Stimulated activated naive CD8-positive, alpha-beta T cell treated with anti-CD3 and anti-CD28 coated beads, Interleukin-15, Interleukin-2, amounts not matched to agents 100 ng/mL and 50 ng/mL, for 24 hours (primary cell): ENCODE measurements at regions not wholly inside any gene's neighbourhood (a gene's known extent, or its start where the extent isn't known, plus 50 kb on each side); places are given as distances from the start of the nearest gene placed in this dataset.

ENCODE experiments used
- H3K27ac Mint-ChIP-seq: one replicate; pipeline ENCODE4 v1.8.0; 2021; ENCODE audit warnings: mild to moderate bottlenecking, mixed read lengths
- H3K27me3 Mint-ChIP-seq: one replicate; pipeline ENCODE4 v1.8.0; 2021; ENCODE audit warnings: mixed read lengths
- H3K36me3 Mint-ChIP-seq: one replicate; pipeline ENCODE4 v1.8.0; 2021; ENCODE audit warnings: low read depth, mixed read lengths
- H3K4me1 Mint-ChIP-seq: one replicate; pipeline ENCODE4 v1.8.0; 2021; ENCODE audit warnings: low read depth, mixed read lengths
- H3K4me3 Mint-ChIP-seq: one replicate; pipeline ENCODE4 v1.8.0; 2021; ENCODE audit warnings: mild to moderate bottlenecking, mixed read lengths
- H3K9me3 Mint-ChIP-seq: one replicate; pipeline ENCODE4 v1.8.0; 2021; ENCODE audit warnings: mixed read lengths

DNA sequence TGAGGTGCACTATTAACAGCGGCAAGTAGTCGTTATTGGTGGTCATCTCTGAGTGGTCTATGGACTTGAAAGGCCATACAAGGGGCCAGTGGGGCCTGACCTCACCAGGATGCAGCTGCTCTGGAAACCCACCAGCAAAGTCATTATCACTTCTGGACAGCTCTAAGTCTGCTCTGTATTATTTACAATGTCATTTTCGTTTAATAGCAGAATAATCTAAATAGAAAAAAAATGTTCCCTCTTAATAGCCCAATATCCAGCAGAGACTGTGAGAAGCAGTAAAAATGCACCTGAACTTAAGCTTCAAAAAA, 85.0 kb upstream of the EED start:
- Mint-ChIP-seq H3K9me3 (no peaks in the 10 kb centered on the region), H3K27me3 (no peaks in the 10 kb centered on the region), H3K27ac (no peak overlapping the region), H3K36me3 (no peaks in the 10 kb centered on the region), H3K4me1 (peaks cover 27% of the 10 kb centered on the region), H3K4me3 (no peak overlapping the region)

DNA sequence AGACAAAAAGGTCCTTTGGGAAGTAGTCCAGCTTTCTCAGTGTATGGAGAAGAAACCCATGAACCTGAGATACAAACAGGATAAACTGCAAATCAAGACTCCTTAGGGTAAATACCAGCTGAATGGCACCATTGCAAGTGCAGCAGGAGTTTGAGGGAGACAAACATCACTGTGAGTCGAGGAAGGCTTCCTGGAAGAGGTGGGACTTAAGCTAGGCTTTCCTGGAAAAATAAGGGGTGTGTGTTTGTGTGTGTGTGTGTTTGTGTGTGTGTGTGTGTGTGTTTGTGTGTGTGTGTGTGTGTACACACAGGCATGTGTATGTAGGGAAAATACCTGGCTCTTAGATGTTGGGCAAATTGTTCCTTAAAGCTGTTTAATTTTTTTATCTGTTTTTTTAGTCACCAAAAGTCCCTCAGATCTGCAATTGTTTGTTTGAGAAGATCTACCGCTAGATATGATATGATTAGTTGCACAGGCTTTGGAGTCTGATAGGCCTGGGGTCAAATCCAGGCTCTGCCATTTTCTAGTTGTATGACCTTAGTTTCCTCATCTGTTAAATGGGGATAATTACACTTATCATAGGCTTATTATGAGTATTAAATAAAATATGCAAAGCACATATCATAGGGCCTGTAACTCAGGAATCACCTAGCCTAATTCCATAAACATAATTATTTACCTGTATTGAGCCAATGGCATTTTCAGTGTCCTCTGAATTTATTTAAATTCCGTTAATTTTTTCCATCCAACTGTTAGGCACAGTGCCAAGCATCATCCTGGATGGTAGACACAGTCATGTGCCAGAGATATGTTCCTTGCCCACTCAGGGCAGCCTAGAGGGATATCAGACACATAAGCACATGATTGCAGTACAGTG, 85.6 kb upstream of the EED start:
- no peaks in the 10 kb centered on the region for H3K9me3 Mint-ChIP-seq
- no peaks in the 10 kb centered on the region for H3K27me3 Mint-ChIP-seq
- peaks cover 27% of the 10 kb centered on the region for H3K4me1 Mint-ChIP-seq
- no peak overlapping the region for H3K4me3 Mint-ChIP-seq
- no peaks in the 10 kb centered on the region for H3K36me3 Mint-ChIP-seq
- H3K27ac Mint-ChIP-seq = peak overlapping the region; percentile 8

DNA sequence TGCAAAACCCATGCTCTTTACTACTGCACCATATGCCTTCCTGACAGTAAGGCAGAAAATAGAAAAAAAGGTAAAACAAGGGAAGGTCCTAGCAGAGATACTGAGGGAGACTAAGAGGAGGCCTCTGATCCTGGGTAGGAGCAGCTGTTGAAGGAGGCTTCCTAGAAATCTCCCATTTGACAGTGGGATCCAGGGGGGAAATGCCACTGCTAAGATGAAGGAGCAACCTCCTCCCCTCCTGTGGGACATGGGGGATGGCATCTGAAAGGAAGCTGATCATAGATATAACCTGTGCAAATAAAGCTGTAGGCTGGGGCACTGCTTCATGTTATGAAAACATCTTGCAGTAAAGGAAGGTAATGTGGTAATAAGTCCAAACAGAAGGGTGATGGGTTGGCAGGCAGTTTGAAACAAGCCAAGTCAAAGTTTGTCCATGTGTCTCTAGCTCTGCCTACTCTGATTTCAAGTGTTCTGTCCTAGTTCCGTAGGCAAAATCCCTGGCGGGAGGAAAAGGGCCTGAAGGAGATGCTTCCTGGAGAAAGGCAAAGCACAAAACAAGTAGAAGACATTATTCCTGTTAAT, 86.7 kb upstream of the EED start:
- Mint-ChIP-seq H3K4me1 (peaks cover 27% of the 10 kb centered on the region), H3K27ac (no peak overlapping the region), H3K9me3 (no peaks in the 10 kb centered on the region), H3K36me3 (no peaks in the 10 kb centered on the region), H3K27me3 (no peaks in the 10 kb centered on the region), H3K4me3 (no peak overlapping the region)

DNA sequence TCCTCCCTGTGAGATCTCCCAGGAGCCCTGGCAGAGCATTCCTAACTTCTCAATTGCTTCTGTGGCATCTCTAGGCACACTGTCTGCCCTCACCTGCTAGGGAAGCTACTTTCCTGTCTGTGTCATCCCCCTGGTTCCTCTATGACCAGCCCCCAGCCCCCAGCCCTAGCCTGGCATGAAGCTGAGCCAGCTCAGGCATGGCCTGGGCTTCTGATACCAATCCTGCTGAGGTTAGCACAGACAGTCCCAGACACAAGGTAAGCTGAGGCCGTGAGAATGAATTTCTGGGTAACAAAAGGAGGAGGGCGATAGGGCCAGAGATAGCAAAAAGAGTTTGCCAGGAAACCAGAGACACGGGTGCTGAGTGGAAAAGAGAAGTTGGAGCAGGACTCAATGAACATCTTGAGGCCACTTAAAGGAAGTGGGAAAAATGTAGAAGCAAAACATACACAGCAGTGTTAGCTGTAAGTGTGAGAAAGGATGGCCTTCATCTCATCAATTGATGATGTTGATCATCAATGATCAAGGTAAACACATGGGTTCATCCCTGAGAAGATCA, 87.6 kb upstream of the PICALM start:
- no peaks in the 10 kb centered on the region for H3K9me3 Mint-ChIP-seq
- H3K27me3 Mint-ChIP-seq = no peaks in the 10 kb centered on the region
- peaks cover 31% of the 10 kb centered on the region for H3K4me1 Mint-ChIP-seq
- H3K36me3 Mint-ChIP-seq = no peaks in the 10 kb centered on the region
- no peak overlapping the region for H3K4me3 Mint-ChIP-seq
- H3K27ac Mint-ChIP-seq = no peak overlapping the region

DNA sequence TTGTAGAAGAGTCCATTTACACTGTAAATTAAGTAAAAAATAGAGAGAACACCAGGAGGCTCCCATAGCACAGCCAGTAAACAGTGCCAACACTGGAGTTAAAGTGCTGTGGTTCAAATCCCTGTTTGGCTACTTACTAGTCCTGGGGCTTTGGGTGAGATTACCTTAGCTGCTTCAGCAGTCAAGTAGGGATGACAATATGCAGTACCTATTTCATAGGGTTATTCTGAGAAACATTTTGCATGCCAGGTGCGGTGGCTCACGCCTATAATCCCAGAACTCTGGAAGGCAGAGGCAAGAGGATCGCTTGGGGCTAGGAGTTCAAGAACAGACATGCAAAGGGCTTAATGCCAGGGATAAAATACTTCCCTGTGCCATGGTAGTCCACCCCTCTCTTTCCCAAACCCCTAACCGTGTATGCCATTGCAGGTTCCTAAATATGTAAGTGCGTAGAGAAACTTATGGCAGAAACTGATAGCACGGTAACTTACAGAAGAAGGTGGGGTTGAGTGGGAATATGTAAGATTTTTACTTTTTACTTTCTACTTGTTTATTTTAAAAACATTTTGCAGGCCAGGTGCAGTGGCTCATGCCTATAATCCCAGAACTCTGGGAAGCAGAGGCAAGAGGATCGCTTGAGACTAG, 86.4 kb upstream of the PICALM start:
- Mint-ChIP-seq H3K4me3 (no peak overlapping the region), H3K4me1 (peaks cover 35% of the 10 kb centered on the region), H3K36me3 (no peaks in the 10 kb centered on the region), H3K27ac (no peak overlapping the region), H3K9me3 (no peaks in the 10 kb centered on the region), H3K27me3 (no peaks in the 10 kb centered on the region)

DNA sequence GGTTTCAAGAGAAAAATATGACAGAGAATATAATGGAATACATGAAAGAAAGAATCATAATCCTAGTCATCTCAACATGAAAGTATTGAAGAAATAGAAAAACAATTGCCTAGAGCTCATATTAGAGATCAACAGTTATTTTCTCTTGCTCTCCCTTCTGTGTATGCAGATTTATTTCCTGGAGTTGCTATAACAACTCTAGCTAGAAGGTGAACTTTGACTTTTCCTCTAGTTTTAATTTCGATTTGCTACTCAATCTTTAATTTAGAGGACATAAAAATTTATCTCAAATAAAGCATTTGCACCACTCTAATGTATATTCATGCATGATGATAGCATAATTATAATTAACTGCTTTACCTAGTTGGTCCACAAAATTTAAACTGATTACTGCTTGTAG, 84.6 kb upstream of the PICALM start:
- Mint-ChIP-seq H3K27me3 (no peaks in the 10 kb centered on the region), H3K4me1 (peaks cover 21% of the 10 kb centered on the region), H3K36me3 (no peaks in the 10 kb centered on the region), H3K27ac (no peak overlapping the region), H3K4me3 (no peak overlapping the region), H3K9me3 (no peaks in the 10 kb centered on the region)

DNA sequence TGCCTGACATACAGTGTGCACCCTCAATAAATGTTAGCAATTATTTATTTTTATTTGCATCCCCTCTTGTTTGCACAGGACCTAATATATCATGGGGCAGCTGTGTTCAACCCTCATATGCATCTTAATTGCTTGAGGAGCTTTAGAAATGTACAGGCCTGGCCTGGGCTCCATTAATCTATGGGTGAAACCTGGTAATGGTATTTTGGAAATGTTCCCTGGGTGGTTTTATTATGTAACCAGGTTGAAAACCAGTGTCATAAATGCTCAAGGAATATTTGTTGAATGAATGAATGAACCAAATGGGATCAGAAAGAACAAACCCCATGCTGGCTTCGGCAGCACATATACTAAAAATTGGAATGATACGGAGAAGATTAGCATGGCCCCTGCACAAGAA, 84.0 kb upstream of the PICALM start:
- Mint-ChIP-seq H3K27ac (no peak overlapping the region), H3K9me3 (no peaks in the 10 kb centered on the region), H3K36me3 (no peaks in the 10 kb centered on the region), H3K4me3 (no peak overlapping the region), H3K27me3 (no peaks in the 10 kb centered on the region), H3K4me1 (peaks cover 21% of the 10 kb centered on the region)

DNA sequence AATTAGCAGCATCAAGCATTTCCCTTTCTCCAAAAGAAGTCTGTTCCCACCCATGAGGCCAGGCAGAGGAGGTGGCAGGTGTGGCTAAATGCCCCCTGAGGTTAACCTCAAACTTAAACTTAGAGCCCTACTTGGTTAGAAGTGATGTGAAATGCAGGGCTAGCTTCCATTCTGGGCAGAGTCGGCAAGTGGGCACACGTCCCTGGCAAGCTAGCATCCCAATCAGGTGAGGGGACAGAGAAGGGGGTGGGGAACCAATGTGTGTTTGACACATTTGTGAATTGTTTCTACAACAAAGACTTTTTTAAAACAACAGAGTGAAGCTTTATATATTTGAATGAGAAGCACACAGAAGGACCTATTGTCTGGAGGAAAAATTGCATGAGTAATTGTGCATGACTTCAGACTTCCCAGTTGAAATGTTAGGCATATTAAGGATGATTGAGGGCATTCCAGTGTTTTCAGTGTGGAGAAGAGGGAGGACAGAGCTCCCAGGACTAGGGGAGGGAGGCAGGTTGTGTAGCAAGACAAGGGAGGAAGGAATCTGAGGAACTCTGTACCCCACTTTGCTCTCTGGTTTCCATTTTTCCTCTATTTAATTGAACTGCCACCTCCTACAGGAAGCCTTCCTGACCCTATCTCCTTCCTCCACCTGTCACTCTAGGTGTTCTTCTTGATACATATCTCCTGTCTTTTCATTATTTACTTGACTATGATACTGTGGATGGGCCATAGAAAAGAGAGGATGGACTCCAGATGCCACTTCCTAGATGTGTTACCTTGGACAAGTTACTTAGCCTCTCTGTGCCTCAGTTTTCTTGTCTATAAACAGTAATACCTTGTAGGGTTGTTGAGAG, 83.3 kb upstream of the PICALM start:
- Mint-ChIP-seq H3K27me3 (no peaks in the 10 kb centered on the region), H3K27ac (no peak overlapping the region), H3K4me1 (peaks cover 21% of the 10 kb centered on the region), H3K36me3 (no peaks in the 10 kb centered on the region), H3K9me3 (no peaks in the 10 kb centered on the region), H3K4me3 (no peak overlapping the region)

DNA sequence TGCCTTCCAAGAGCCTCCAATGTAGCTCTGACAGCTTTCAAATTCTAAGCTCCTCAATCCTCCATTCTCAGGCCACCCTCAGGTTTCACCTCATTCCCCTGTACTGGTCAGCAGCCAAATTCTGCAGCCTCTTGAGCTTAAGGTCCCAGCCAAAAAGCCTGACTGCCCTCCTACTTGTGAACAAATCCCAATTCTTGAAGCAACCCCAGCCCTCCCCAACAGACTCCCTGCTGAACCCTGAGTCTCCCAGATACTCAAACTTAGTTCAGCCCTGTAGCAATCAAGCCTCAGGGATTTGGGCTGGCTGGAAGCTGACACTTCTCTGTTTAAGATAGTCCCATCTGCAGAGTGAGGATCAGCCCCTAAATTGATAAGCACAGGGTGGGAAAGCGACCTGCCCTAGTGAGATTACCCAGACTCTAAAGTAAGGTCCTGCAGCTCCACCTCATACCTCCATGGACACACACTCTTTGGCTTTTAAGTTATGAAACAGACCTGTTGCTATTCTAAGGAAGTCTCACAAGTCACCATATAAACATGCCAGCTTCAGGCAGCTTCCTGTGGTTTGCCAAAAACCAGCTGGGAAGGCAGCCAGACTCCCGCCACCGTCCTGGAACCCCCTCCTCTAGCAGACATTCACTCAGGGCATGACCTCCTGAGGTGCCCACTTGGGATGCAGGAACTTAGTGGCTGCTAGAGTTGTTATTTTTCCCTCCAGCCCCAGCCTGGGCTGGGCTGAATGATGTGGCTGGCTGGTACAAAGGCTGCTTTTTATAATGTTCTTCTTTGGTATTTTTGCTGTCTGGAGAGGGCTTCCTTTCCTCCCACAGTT, 82.5 kb upstream of the PICALM start:
- Mint-ChIP-seq H3K4me3 (no peak overlapping the region), H3K9me3 (no peaks in the 10 kb centered on the region), H3K27ac (no peak overlapping the region), H3K4me1 (peaks cover 21% of the 10 kb centered on the region), H3K27me3 (no peaks in the 10 kb centered on the region), H3K36me3 (no peaks in the 10 kb centered on the region)

DNA sequence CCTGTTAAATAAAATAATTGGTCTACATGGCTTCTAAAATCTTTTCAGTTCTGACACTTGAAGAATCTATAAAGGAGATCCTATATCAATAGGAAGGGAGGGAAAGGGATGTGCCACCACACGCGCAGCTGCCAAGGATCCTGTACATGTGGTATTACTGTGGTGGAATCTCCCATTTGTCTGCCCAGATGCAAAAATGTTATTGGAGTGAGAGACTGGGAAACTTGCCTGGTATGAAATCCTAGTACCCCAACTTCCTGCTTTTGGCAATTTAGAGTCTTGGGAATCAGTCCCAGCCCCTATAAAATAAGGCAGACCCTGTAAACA, 81.9 kb upstream of the PICALM start:
- peaks cover 21% of the 10 kb centered on the region for H3K4me1 Mint-ChIP-seq
- H3K9me3 Mint-ChIP-seq = no peaks in the 10 kb centered on the region
- H3K27me3 Mint-ChIP-seq = no peaks in the 10 kb centered on the region
- no peak overlapping the region for H3K27ac Mint-ChIP-seq
- H3K4me3 Mint-ChIP-seq = no peak overlapping the region
- H3K36me3 Mint-ChIP-seq = no peaks in the 10 kb centered on the region

DNA sequence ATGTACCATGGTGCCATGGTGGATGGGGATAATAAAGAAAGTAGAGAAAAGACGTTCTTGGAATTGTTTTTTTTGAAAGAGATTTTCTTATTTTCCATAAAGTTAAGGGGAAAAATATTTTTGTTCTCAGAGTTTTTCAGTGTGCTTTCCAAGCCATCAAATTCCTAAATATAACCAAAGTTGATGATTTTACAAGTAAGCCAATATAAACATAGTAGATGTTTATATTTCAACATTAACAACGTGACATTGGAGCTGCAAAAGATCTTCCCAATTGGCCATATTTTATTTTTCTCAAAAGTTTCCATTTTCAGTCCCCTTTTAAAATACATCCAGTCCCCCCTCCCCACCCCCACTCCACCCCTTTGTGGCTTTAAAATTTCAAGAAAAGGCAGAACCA, 80.9 kb upstream of the PICALM start:
- H3K27me3 Mint-ChIP-seq = no peaks in the 10 kb centered on the region

DNA sequence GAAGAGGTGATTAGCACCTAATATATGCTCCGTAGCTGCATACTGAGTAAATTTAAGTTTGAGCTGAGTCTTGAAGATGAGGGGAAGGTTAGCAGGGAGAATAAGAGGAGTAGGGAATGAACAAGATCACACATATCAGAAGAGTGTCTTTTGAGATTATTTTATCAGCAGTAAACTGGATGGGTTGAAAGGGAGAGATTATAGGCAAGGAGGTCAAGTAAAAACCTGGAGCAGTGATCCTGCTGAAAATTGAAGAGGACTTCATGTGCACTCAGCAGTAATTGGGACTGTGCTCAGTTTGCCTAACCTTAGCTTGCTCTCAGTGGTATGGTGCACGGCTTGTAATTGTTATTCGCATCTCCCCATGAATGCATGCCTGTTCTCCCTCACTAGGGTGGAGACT, 79.5 kb upstream of the PICALM start:
- H3K4me1 Mint-ChIP-seq = peaks cover 34% of the 10 kb centered on the region
- H3K36me3 Mint-ChIP-seq = no peaks in the 10 kb centered on the region
- no peak overlapping the region for H3K4me3 Mint-ChIP-seq
- H3K27ac Mint-ChIP-seq = no peak overlapping the region
- no peaks in the 10 kb centered on the region for H3K27me3 Mint-ChIP-seq
- no peaks in the 10 kb centered on the region for H3K9me3 Mint-ChIP-seq

More for the DNA sequence above, 80.9 kb upstream of the PICALM start:
- H3K4me1 Mint-ChIP-seq = peaks cover 23% of the 10 kb centered on the region
- no peak overlapping the region for H3K4me3 Mint-ChIP-seq
- no peak overlapping the region for H3K27ac Mint-ChIP-seq
- H3K9me3 Mint-ChIP-seq = no peaks in the 10 kb centered on the region
- no peaks in the 10 kb centered on the region for H3K36me3 Mint-ChIP-seq

DNA sequence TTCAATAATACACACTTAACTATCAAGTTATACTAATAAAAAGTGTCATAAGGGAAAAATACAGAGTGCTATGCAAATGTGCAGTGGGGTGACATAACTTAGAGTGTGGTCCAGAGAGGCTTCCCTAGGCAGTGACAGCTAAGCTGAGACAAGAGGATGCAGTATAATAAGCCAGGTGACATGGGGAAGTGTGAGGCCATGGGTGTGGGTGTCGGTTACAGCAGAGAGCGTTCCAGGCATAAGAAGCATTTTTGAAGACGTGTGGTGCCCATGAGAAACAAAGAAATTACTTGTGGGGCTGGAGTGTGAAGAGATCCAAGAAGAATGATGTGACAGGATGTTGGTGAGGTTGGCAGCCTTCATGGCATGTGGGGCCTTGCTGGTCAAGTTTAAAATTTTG, 78.1 kb upstream of the PICALM start:
- Mint-ChIP-seq H3K27ac (no peak overlapping the region), H3K4me3 (no peak overlapping the region), H3K9me3 (no peaks in the 10 kb centered on the region), H3K36me3 (no peaks in the 10 kb centered on the region), H3K27me3 (no peaks in the 10 kb centered on the region), H3K4me1 (peaks cover 41% of the 10 kb centered on the region)

DNA sequence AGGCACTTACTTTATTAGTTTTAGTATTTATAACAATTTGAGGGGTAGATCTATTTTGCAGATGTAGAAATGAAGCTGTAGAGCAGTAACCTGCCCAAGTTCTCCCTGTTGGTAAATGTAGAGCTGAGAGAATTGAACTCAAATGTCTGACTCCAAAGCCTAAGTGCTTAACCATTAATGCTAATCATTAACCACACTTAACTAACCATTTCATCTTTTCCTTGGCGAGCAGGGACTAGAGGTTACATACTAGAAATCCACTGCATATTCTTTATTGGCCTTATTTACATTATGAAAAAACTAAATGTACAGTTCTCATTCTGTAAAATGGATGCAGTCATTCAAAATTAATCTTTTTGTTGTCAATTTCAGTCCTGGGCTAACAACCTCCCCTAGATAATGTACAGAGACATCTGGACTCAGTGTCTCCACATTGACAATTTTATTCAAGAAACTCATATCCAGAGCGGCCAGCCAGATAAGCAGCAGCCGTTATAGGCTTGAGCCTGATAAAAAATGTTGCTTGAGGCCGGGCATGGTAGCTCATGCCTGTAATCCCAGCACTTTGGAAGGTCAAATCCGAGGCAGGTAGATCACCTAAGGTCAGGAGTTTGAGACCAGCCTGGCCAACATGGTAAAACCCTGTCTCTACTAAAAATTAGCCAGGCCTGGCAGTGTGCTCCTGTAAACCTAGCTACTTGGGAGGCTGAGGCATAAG, 76.7 kb upstream of the PICALM start:
- H3K27me3 Mint-ChIP-seq = no peaks in the 10 kb centered on the region
- no peak overlapping the region for H3K27ac Mint-ChIP-seq

More for the DNA sequence above, 76.7 kb upstream of the PICALM start:
- no peak overlapping the region for H3K4me3 Mint-ChIP-seq
- no peaks in the 10 kb centered on the region for H3K9me3 Mint-ChIP-seq
- H3K4me1 Mint-ChIP-seq = peaks cover 37% of the 10 kb centered on the region
- no peaks in the 10 kb centered on the region for H3K36me3 Mint-ChIP-seq
